WERI-Rb-1 (cell line): ENCODE measurements at regions not wholly inside any gene's neighbourhood (a gene's known extent, or its start where the extent isn't known, plus 50 kb on each side); places are given as distances from the start of the nearest gene placed in this dataset.

ENCODE experiments used
- DNase-seq: peaks from one replicate; pipeline ENCODE4 v3.0.0-alpha.2; 2020
- H3K27ac ChIP-seq: fragments of 250-450 bp; sonication (Bioruptor Pico); 2 replicates; pipeline ENCODE4 v1.5.1; 2020; ENCODE audit warnings: mild to moderate bottlenecking, moderate library complexity
- H3K27me3 ChIP-seq: fragments of 250-450 bp; sonication (Bioruptor Pico); 2 replicates; pipeline ENCODE4 v1.5.1; 2021; ENCODE audit warnings: mild to moderate bottlenecking, low read depth, moderate library complexity; ENCODE audit not compliant: insufficient read depth, severe bottlenecking
- H3K36me3 ChIP-seq: fragments of 250-450 bp; sonication (Bioruptor Pico); 2 replicates; pipeline ENCODE4 v1.5.1; 2020; ENCODE audit warnings: mild to moderate bottlenecking, moderate library complexity
- H3K4me3 ChIP-seq: 2 replicates; pipeline ENCODE4 v1.5.1; 2011; ENCODE audit warnings: low read depth, mild to moderate bottlenecking, control low read depth, low read length
- H3K9me3 ChIP-seq: fragments of 250-450 bp; sonication (Bioruptor Pico); 2 replicates; pipeline ENCODE4 v1.5.1; 2021; ENCODE audit warnings: mild to moderate bottlenecking, moderate library complexity; ENCODE audit not compliant: severe bottlenecking
- CTCF ChIP-seq: IDR thresholded peaks from 2 replicates; pipeline ENCODE4 v1.5.1; 2011; ENCODE audit warnings: low read depth, mild to moderate bottlenecking, control low read depth, inconsistent platforms, low read length

- Histone ChIP-seq H3K27me3 (peaks cover 97% of the 10 kb centered on the region), H3K4me3 (no peak overlapping the region), H3K9me3 (peaks cover under 1% of the 10 kb centered on the region), H3K36me3 (no peaks in the 10 kb centered on the region), H3K27ac (no peak overlapping the region)
- TF ChIP-seq CTCF = no peak
- no peak for DNase-seq
Observed at GRCh38 chr14:101333335-101334280, 227.7 kb upstream of the DIO3 start.

GRCh38 chr14:101334656-101335055 is 226.6 kb upstream of the DIO3 start:
- no peak overlapping the region for H3K4me3 ChIP-seq
- H3K27ac ChIP-seq = no peak overlapping the region
- no peaks in the 10 kb centered on the region for H3K36me3 ChIP-seq
- no peaks in the 10 kb centered on the region for H3K9me3 ChIP-seq
- peaks cover 98% of the 10 kb centered on the region for H3K27me3 ChIP-seq
- DNase-seq = no peak
- TF ChIP-seq CTCF = no peak

- Histone ChIP-seq H3K9me3 (no peaks in the 10 kb centered on the region), H3K4me3 (no peak overlapping the region), H3K36me3 (no peaks in the 10 kb centered on the region), H3K27me3 (peaks cover 98% of the 10 kb centered on the region), H3K27ac (no peak overlapping the region)
- TF ChIP-seq CTCF = no peak
- no peak for DNase-seq
Observed at GRCh38 chr14:101335061-101335661, 226.1 kb upstream of the DIO3 start.

GRCh38 chr14:101336183-101336582 is 225.1 kb upstream of the DIO3 start:
- H3K9me3 ChIP-seq = no peaks in the 10 kb centered on the region
- TF ChIP-seq CTCF = no peak
- peaks cover 95% of the 10 kb centered on the region for H3K27me3 ChIP-seq
- H3K4me3 ChIP-seq = no peak overlapping the region
- no peak for DNase-seq
- H3K27ac ChIP-seq = no peak overlapping the region
- no peaks in the 10 kb centered on the region for H3K36me3 ChIP-seq

- Histone ChIP-seq H3K27me3 (peaks cover 95% of the 10 kb centered on the region), H3K9me3 (no peaks in the 10 kb centered on the region), H3K27ac (no peak overlapping the region), H3K36me3 (no peaks in the 10 kb centered on the region), H3K4me3 (no peak overlapping the region)
- DNase-seq = no peak
- TF ChIP-seq CTCF = no peak
Observed at GRCh38 chr14:101337053-101337452, 224.2 kb upstream of the DIO3 start.
